Cardiac muscle cell (in vitro differentiated cells and primary cell): ENCODE measurements at regions not wholly inside any gene's neighbourhood (a gene's known extent, or its start where the extent isn't known, plus 50 kb on each side); places are given as distances from the start of the nearest gene placed in this dataset.

ENCODE experiments used
- DNase-seq, 2 donors: peaks; one replicate each; pipeline versions ENCODE4 v3.0.0 to v3.0.0-alpha.2; 2010 to 2017; ENCODE audit warnings: low read depth in 1 of 2, low spot score in 1 of 2
- H3K27ac ChIP-seq: fragments of 200-600 bp; sonication (generic); 2 replicates; pipeline ENCODE4 v1.5.1; 2016
- H3K27me3 ChIP-seq: fragments of 200-600 bp; sonication (generic); 2 replicates; pipeline ENCODE4 v1.6.0; 2016; ENCODE audit warnings: control low read depth
- H3K36me3 ChIP-seq: fragments of 200-600 bp; sonication (generic); 2 replicates; pipeline ENCODE4 v1.5.1; 2016; ENCODE audit warnings: control low read depth
- H3K4me1 ChIP-seq: fragments of 200-600 bp; sonication (generic); 2 replicates; pipeline ENCODE4 v1.8.1; 2017; ENCODE audit warnings: low read depth, mild to moderate bottlenecking, mixed run types
- H3K4me3 ChIP-seq: fragments of 200-600 bp; sonication (generic); 2 replicates; pipeline ENCODE4 v1.5.1; 2016; ENCODE audit warnings: mild to moderate bottlenecking
- H3K9me3 ChIP-seq: fragments of 200-600 bp; sonication (generic); 2 replicates; pipeline ENCODE4 v1.5.1; 2017; ENCODE audit warnings: low read depth, mild to moderate bottlenecking, control low read depth
- TF ChIP-seq, protein P1 (sequence below): IDR thresholded peaks from 2 replicates; pipeline ENCODE4 v1.5.1; 2012; ENCODE audit warnings: low read depth, mild to moderate bottlenecking, low read length

DNA sequence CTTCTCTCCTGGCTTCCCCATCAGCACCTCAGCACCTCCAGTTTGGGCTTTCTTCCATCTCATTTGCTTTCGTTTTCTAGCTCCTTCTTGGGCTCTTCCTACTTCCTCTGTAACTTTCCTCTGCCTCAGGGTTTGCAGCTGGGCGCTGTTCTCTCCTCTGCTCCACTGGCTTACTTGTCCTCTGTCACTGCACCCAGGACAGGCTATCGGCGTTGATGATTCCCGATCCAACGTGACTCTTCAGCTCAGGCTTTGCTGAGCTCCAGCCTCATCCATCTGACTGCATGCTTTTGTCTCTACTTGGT, 362.4 kb downstream of the CYRIA start:
- Histone ChIP-seq H3K27ac (no peak overlapping the region), H3K4me1 (no peaks in the 10 kb centered on the region), H3K36me3 (no peaks in the 10 kb centered on the region), H3K9me3 (no peaks in the 10 kb centered on the region), H3K4me3 (no peak overlapping the region), H3K27me3 (no peaks in the 10 kb centered on the region)
- DNase-seq: no peak
- TF ChIP-seq, protein P1, sequence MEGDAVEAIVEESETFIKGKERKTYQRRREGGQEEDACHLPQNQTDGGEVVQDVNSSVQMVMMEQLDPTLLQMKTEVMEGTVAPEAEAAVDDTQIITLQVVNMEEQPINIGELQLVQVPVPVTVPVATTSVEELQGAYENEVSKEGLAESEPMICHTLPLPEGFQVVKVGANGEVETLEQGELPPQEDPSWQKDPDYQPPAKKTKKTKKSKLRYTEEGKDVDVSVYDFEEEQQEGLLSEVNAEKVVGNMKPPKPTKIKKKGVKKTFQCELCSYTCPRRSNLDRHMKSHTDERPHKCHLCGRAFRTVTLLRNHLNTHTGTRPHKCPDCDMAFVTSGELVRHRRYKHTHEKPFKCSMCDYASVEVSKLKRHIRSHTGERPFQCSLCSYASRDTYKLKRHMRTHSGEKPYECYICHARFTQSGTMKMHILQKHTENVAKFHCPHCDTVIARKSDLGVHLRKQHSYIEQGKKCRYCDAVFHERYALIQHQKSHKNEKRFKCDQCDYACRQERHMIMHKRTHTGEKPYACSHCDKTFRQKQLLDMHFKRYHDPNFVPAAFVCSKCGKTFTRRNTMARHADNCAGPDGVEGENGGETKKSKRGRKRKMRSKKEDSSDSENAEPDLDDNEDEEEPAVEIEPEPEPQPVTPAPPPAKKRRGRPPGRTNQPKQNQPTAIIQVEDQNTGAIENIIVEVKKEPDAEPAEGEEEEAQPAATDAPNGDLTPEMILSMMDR: no peak

DNA sequence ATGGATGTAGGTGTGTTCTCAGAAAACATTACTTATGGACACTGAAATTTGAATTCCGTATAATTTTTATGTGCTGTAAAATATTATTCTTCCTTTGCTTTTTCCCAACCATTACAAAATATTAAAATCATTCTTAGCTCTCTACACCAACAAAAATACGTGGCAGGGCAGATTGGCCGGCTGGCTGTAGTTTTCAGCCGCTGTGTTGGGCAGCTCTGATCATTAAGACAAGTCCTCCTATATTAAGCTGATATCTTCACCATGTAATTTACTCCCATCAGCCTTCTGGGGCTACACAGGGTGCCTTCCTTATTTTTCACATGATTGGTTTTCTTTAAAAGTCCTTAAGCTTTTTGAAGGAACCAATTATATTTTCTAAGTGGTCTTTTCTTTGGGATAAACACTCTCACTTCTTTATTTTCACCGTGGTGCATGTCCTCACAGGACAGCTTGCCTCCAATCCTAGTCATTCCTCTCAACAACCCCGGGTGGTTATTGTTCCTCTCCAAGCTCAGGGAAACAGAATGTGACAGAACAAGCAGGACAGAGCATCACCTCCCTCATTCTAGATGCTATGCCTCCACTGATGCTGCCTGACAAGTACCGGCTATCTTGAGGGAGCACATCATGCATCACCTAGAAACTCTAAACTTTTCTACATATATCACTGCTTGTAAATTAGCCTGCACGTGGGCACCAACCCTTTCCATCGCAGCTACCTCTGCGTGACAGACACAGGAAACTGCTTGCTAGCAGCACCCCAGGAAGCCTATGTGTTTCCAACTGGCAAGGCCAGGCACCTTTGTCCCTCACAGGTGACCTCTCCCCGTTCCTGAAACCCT, 362.3 kb downstream of the MYCN start:
- H3K4me3 ChIP-seq: no peak overlapping the region
- no peaks in the 10 kb centered on the region for H3K27me3 ChIP-seq
- H3K36me3 ChIP-seq: no peaks in the 10 kb centered on the region
- H3K9me3 ChIP-seq: no peaks in the 10 kb centered on the region
- no peak for DNase-seq
- TF ChIP-seq, protein P1: no peak
- no peak overlapping the region for H3K27ac ChIP-seq
- no peaks in the 10 kb centered on the region for H3K4me1 ChIP-seq

GRCh38 chr2:16301961-16302360, 361.6 kb downstream of the MYCN start:
- DNase-seq: no peak
- no peaks in the 10 kb centered on the region for H3K36me3 ChIP-seq
- TF ChIP-seq, protein P1: no peak

GRCh38 chr2:16298866-16299265, 358.5 kb downstream of the MYCN start:
- H3K9me3 ChIP-seq: no peaks in the 10 kb centered on the region
- H3K4me3 ChIP-seq: no peak overlapping the region
- no peak for DNase-seq
- TF ChIP-seq, protein P1: no peak
- H3K27me3 ChIP-seq: no peaks in the 10 kb centered on the region
- H3K36me3 ChIP-seq: no peaks in the 10 kb centered on the region
- no peak overlapping the region for H3K27ac ChIP-seq
- no peaks in the 10 kb centered on the region for H3K4me1 ChIP-seq

More at GRCh38 chr2:16301961-16302360, 361.6 kb downstream of the MYCN start:
- Histone ChIP-seq H3K4me1 (no peaks in the 10 kb centered on the region), H3K27ac (no peak overlapping the region), H3K27me3 (no peaks in the 10 kb centered on the region), H3K9me3 (no peaks in the 10 kb centered on the region), H3K4me3 (no peak overlapping the region)

- Histone ChIP-seq H3K36me3 (no peaks in the 10 kb centered on the region), H3K27me3 (no peaks in the 10 kb centered on the region), H3K9me3 (no peaks in the 10 kb centered on the region), H3K4me3 (no peak overlapping the region), H3K27ac (no peak overlapping the region), H3K4me1 (no peaks in the 10 kb centered on the region)
- no peak for DNase-seq
- TF ChIP-seq, protein P1: no peak
Measured at GRCh38 chr2:16296331-16297250, 356.2 kb downstream of the MYCN start.
